ENCODE measurements at regions not wholly inside any gene's neighbourhood (a gene's known extent, or its start where the extent isn't known, plus 50 kb on each side); places are given as distances from the start of the nearest gene placed in this dataset.

DNA sequence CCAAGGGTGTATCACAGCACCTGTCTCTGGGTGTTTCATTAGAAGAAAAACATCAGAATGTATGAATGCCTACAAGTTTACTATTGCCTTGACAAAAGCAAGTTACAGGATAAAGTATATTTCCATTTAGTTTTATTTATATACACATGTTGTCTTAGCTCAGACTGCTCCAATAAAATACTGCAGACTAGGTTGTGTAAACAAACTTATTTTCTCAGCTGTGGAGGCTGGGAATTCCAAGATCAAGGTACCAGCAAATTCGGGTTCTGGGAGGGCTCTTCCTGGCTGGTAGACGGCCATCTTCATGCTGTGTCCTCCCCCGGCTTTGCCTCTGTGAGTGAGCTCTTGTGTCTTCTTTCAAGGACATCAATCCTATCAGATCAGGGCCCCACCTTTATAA, 77.1 kb upstream of the UNC5B start:
- TF ChIP-seq EZH2phosphoT487 (IDR thresholded peaks at IDR 0.05): no peak
- TF ChIP-seq, protein P1, sequence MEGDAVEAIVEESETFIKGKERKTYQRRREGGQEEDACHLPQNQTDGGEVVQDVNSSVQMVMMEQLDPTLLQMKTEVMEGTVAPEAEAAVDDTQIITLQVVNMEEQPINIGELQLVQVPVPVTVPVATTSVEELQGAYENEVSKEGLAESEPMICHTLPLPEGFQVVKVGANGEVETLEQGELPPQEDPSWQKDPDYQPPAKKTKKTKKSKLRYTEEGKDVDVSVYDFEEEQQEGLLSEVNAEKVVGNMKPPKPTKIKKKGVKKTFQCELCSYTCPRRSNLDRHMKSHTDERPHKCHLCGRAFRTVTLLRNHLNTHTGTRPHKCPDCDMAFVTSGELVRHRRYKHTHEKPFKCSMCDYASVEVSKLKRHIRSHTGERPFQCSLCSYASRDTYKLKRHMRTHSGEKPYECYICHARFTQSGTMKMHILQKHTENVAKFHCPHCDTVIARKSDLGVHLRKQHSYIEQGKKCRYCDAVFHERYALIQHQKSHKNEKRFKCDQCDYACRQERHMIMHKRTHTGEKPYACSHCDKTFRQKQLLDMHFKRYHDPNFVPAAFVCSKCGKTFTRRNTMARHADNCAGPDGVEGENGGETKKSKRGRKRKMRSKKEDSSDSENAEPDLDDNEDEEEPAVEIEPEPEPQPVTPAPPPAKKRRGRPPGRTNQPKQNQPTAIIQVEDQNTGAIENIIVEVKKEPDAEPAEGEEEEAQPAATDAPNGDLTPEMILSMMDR (IDR thresholded peaks at IDR 0.05): no peak

All from neural progenitor cell (in vitro differentiated cells).